ENCODE measurements at regions not wholly inside any gene's neighbourhood (a gene's known extent, or its start where the extent isn't known, plus 50 kb on each side); places are given as distances from the start of the nearest gene placed in this dataset.

GRCh38 chr2:42923580-42924417 lies 131.4 kb upstream of the HAAO start:
- H3K27ac ChIP-seq, result peak overlapping the region; percentile 96
- no peaks in the 10 kb centered on the region for H3K9me3 ChIP-seq (ENCODE audit: low read depth)
- H3K4me1 ChIP-seq (ENCODE audit: insufficient read depth), result peaks cover 73% of the 10 kb centered on the region
- no peaks in the 10 kb centered on the region for H3K9me2 ChIP-seq (replicated peaks; ENCODE audit: insufficient read depth)
- no peaks in the 10 kb centered on the region for H4K20me1 ChIP-seq (ENCODE audit: insufficient read depth, poor library complexity, severe bottlenecking)
- H2AFZ ChIP-seq, result no peak overlapping the region
- H3K36me3 ChIP-seq (replicated peaks; ENCODE audit: insufficient read depth, low read depth), result no peaks in the 10 kb centered on the region
- TF ChIP-seq EZH2 (IDR thresholded peaks at IDR 0.05; ENCODE audit: borderline replicate concordance) (no peak), EZH2phosphoT487 (IDR thresholded peaks at IDR 0.05; ENCODE audit: low read depth, severe bottlenecking, unreplicated experiment) (no peak)
- TF ChIP-seq, protein P1, sequence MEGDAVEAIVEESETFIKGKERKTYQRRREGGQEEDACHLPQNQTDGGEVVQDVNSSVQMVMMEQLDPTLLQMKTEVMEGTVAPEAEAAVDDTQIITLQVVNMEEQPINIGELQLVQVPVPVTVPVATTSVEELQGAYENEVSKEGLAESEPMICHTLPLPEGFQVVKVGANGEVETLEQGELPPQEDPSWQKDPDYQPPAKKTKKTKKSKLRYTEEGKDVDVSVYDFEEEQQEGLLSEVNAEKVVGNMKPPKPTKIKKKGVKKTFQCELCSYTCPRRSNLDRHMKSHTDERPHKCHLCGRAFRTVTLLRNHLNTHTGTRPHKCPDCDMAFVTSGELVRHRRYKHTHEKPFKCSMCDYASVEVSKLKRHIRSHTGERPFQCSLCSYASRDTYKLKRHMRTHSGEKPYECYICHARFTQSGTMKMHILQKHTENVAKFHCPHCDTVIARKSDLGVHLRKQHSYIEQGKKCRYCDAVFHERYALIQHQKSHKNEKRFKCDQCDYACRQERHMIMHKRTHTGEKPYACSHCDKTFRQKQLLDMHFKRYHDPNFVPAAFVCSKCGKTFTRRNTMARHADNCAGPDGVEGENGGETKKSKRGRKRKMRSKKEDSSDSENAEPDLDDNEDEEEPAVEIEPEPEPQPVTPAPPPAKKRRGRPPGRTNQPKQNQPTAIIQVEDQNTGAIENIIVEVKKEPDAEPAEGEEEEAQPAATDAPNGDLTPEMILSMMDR (IDR thresholded peaks at IDR 0.05; ENCODE audit: poor library complexity), result no peak
- no peaks in the 10 kb centered on the region for H3K79me2 ChIP-seq
- no peak for DNase-seq (ENCODE audit: low spot score)
- H3K4me3 ChIP-seq, result no peak overlapping the region
- 58% methylated on average over 5 of the region's 5 CpGs for WGBS (ENCODE audit: low lambda C conversion rate, missing lambda C conversion rate)
- peak overlapping the region; percentile 59 for H3K4me2 ChIP-seq
- H3K27me3 ChIP-seq, result no peaks in the 10 kb centered on the region

DNA sequence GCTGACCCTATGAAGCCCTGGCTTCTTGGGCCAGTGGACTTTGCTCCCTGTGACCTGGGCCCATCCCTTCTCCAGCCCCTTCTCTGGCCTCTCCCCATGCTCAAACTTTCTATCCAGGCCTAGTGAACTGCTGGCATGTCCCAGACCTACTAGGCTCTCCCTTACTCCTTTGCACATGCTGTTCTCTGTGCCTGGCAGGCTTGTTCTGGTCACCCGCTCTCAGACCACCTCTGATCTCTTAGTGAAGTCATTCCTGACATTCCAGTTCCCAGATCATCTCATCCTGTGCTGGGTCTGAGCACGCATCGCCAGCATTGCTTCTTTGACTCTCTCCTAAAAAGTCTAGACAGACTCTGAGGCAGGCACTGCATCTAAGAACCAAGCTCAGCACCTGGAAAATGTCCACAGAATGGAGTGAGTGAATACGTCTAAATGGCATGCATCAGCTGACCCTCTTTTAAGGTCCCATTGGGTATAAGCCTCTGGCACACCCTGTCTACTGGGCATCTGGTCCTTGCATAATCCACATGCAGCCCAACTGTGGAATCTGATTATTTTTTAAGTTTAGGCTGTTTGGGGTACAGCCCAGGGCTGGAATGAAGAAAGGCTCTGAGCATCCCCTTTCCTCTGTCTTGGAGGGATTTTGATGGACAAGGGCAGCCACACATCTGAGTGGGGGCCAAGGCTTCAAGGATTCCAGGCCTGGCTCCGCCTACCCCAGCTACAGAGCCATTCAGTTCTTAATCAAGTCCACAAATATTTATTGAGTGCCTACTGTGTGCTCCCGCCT lies 130.6 kb upstream of the HAAO start:
- DNase-seq (ENCODE audit: low spot score), result peak; percentile 71
- 80% methylated on average over 6 of the region's 6 CpGs for WGBS (ENCODE audit: low lambda C conversion rate, missing lambda C conversion rate)
- TF ChIP-seq EZH2 (IDR thresholded peaks at IDR 0.05; ENCODE audit: borderline replicate concordance), result no peak
- TF ChIP-seq, protein P1 (IDR thresholded peaks at IDR 0.05; ENCODE audit: poor library complexity), result no peak
- TF ChIP-seq EZH2phosphoT487 (IDR thresholded peaks at IDR 0.05; ENCODE audit: low read depth, severe bottlenecking, unreplicated experiment), result no peak
- no peaks in the 10 kb centered on the region for H3K9me2 ChIP-seq (replicated peaks; ENCODE audit: insufficient read depth)
- no peak overlapping the region for H2AFZ ChIP-seq
- H3K79me2 ChIP-seq, result no peaks in the 10 kb centered on the region
- peaks cover 65% of the 10 kb centered on the region for H3K4me1 ChIP-seq (ENCODE audit: insufficient read depth)
- no peaks in the 10 kb centered on the region for H3K27me3 ChIP-seq
- H3K4me3 ChIP-seq, result no peak overlapping the region
- H3K4me2 ChIP-seq, result no peak overlapping the region
- no peaks in the 10 kb centered on the region for H3K36me3 ChIP-seq (replicated peaks; ENCODE audit: insufficient read depth, low read depth)
- H3K9me3 ChIP-seq (ENCODE audit: low read depth), result no peaks in the 10 kb centered on the region
- no peaks in the 10 kb centered on the region for H4K20me1 ChIP-seq (ENCODE audit: insufficient read depth, poor library complexity, severe bottlenecking)
- H3K27ac ChIP-seq, result peak overlapping the region; percentile 96

GRCh38 chr2:42922293-42922692 lies 129.9 kb upstream of the HAAO start:
- H3K27me3 ChIP-seq, result no peaks in the 10 kb centered on the region
- TF ChIP-seq, protein P1 (IDR thresholded peaks at IDR 0.05; ENCODE audit: poor library complexity), result no peak
- TF ChIP-seq EZH2phosphoT487 (IDR thresholded peaks at IDR 0.05; ENCODE audit: low read depth, severe bottlenecking, unreplicated experiment), result no peak
- no peak for TF ChIP-seq EZH2 (IDR thresholded peaks at IDR 0.05; ENCODE audit: borderline replicate concordance)
- peaks cover 58% of the 10 kb centered on the region for H3K4me1 ChIP-seq (ENCODE audit: insufficient read depth)

More at GRCh38 chr2:42922293-42922692, 129.9 kb upstream of the HAAO start:
- no peak for DNase-seq (ENCODE audit: low spot score)
- no peaks in the 10 kb centered on the region for H3K36me3 ChIP-seq (replicated peaks; ENCODE audit: insufficient read depth, low read depth)
- no peaks in the 10 kb centered on the region for H3K9me3 ChIP-seq (ENCODE audit: low read depth)
- H3K4me3 ChIP-seq, result no peak overlapping the region
- H3K79me2 ChIP-seq, result no peaks in the 10 kb centered on the region
- peak overlapping the region; percentile 96 for H3K27ac ChIP-seq
- H2AFZ ChIP-seq, result no peak overlapping the region
- H3K9me2 ChIP-seq (replicated peaks; ENCODE audit: insufficient read depth), result no peaks in the 10 kb centered on the region
- H4K20me1 ChIP-seq (ENCODE audit: insufficient read depth, poor library complexity, severe bottlenecking), result no peaks in the 10 kb centered on the region
- 97% methylated on average over 2 of the region's 2 CpGs for WGBS (ENCODE audit: low lambda C conversion rate, missing lambda C conversion rate)
- no peak overlapping the region for H3K4me2 ChIP-seq
